Right cardiac atrium (tissue), 5 donors: ENCODE measurements at regions not wholly inside any gene's neighbourhood (a gene's known extent, or its start where the extent isn't known, plus 50 kb on each side); places are given as distances from the start of the nearest gene placed in this dataset.
"Not testable (repeated sequence)": the region's sequence is repeated elsewhere in the genome, so short reads cannot be mapped to it uniquely, and the experiment has no call there.

Experiments
- ATAC-seq, 2 donors: fragments of 200-7000 bp; cut with Tn5 transposase; one replicate each; pipeline versions ENCODE4 v1.8.0 to v1.9.1; 2020; ENCODE audit warnings: moderate library complexity in 2 of 2, mild to moderate bottlenecking in 1 of 2
- DNase-seq, 3 donors: peaks; one replicate each; pipeline ENCODE4 v3.0.0-alpha.2; 2020
- H3K27ac ChIP-seq: one replicate; pipeline ENCODE4 v1.5.1; 2013; ENCODE audit warnings: mild to moderate bottlenecking, low read length, control low read depth, moderate library complexity
- H3K27me3 ChIP-seq: one replicate; pipeline ENCODE4 v1.6.1; 2013; ENCODE audit not compliant: control insufficient read depth, insufficient read depth
- H3K4me1 ChIP-seq: one replicate; pipeline ENCODE4 v1.6.1; 2013; ENCODE audit warnings: low read length; ENCODE audit not compliant: control insufficient read depth, insufficient read depth
- H3K4me3 ChIP-seq: one replicate; pipeline ENCODE4 v1.5.1; 2013; ENCODE audit warnings: low read length, control low read depth
- H3K9me3 ChIP-seq: one replicate; pipeline ENCODE4 v1.6.1; 2013; ENCODE audit warnings: low read length; ENCODE audit not compliant: control insufficient read depth
- WGBS: extraction: QIAGEN DNeasy Blood & Tissue Kit; methylation state at CpG from one replicate; pipeline ENCODE4 v1.1.7; 2013; 5-methylcytosine and 5-hydroxymethylcytosine counted together
- intact Hi-C, 4 donors: fragments of 100-400 bp; cut with DNase I; formaldehyde crosslinking; loops; one replicate each; pipeline versions ENCODE4 v1.11.0 to v1.14.0; 2022 to 2023
- donor health status: healthy with polysubstance abuse.
- donor health status: DM: no; HTN: yes; CAD: no.
- donor health status: DM: no; HTN: no; CAD: no.
- donor health status: DM: no; HTN: yes; CAD: no; lungs with severe emphysema.
- donor health status: DM: yes; HTN: yes; CAD: no.

DNA sequence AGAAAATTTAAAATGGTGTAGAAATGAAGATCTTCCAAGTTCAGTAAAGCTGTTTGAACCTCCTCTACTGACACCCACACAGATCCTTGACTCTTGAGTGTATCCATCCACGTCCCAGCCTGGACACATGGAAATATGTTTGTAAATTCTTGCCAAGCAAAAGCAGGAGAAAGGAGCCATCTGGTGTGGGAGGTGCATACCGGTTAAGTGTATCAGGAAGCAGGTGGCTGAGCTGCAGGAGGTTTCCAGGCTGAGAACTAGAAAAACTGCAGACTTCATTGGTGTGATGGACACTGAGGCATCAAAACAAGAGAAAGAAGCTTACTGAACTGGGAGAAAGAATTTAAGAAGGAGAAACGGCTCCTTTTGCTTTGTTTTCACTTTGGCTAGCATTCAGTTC lies 229.9 kb upstream of the GRIK2 start:
- Histone ChIP-seq H3K4me1 (no peaks in the 10 kb centered on the region), H3K9me3 (no peaks in the 10 kb centered on the region), H3K27me3 (no peaks in the 10 kb centered on the region), H3K4me3 (no peak overlapping the region), H3K27ac (no peak overlapping the region)
- DNase-seq (no peak), ATAC-seq (no peak)
- 41% methylated on average over 3 of the region's 3 CpGs for WGBS
- intact Hi-C loops, result no loop called here

DNA sequence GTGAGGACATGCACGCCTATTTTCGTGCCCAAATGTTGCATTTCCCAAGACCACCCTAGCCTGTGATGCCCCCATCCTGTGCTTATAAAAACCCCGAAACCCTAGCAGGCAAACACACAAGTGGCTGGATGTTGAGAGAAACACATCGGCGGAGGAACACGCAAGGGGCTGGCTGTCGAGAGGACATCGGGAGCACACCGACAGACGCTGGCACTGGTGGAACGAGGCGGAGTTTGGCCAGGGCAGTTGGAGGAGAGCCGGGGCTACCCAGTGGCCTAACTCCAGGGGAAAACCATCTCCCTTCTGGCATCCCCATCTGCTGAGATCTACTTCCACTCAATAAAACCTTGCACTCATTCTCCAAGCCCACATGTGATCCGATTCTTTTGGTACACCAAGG lies 225.9 kb upstream of the GRIK2 start:
- Histone ChIP-seq H3K27ac (no peak overlapping the region), H3K27me3 (no peaks in the 10 kb centered on the region), H3K4me1 (no peaks in the 10 kb centered on the region), H3K4me3 (no peak overlapping the region), H3K9me3 (no peaks in the 10 kb centered on the region)
- 92% methylated on average over 14 of the region's 14 CpGs for WGBS
- peak in 1 of 3 donors; percentile 38 for DNase-seq
- ATAC-seq, result no peak
- intact Hi-C loops, result no loop called here

DNA sequence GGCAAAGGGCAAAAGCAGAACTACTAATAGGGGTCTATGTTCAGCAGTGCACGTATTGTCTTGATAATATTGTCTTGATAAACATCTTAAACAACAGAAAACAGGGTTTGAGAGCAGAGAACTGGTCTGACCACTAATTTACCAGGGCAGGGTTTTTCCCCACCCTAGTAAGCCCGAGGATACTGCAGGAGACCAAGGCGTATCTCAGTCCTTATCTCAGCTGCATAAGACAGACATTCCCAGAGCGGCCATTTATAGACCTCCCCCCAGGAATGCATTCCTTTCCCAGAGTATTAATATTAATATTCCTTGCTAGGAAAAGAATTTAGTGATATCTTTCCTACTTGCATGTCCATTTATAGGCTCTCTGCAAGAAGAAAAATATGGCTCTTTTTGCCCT lies 222.5 kb upstream of the GRIK2 start:
- 85% methylated on average over 4 of the region's 4 CpGs for WGBS
- H3K4me3 ChIP-seq, H3K9me3 ChIP-seq, H3K4me1 ChIP-seq, DNase-seq, ATAC-seq, H3K27ac ChIP-seq, intact Hi-C loops, H3K27me3 ChIP-seq: not testable (repeated sequence)

DNA sequence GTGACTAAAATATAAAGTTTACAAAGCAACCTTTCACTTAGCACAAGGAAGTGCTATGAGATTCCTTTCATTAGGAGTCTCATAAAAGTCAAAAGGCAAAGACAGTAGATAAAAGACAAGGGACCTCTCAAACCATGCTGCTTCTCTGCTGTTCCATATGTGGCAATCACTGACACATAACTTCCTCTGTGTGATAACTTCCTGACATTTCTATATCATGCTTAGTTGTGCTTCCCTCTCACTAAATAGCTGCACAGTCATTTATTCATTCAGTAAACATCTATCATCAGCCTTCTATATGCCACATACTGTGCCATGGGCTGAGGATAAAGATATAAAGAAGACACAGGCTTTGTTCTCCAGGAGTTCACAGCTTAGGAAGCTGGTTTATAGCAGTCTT lies 214.8 kb upstream of the GRIK2 start:
- ATAC-seq, result no peak
- Histone ChIP-seq H3K27ac (no peak overlapping the region), H3K4me3 (no peak overlapping the region), H3K4me1 (no peaks in the 10 kb centered on the region), H3K27me3 (no peaks in the 10 kb centered on the region), H3K9me3 (no peaks in the 10 kb centered on the region)
- no peak for DNase-seq
- intact Hi-C loops, result no loop called here

DNA sequence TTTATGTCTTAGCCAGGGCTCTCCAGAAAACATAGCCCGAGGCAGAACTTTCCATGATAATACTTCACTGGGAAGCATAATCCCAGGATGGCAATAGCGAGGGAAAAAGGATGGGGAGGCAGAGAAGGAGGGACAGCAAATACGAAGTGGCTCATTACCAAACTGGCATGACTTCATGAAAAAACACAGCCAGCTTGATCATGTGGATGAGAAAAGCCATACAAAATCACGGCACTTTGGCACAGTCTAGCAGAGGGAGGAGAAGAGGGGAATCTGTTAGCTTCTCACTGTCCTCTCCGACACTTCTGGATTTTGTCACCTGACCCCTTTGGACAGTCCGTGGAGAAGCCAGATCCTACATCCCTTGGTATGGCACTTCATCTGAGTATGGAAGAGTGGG lies 212.5 kb upstream of the GRIK2 start:
- Histone ChIP-seq H3K27me3 (no peaks in the 10 kb centered on the region), H3K4me3 (no peak overlapping the region), H3K27ac (no peak overlapping the region), H3K9me3 (no peaks in the 10 kb centered on the region), H3K4me1 (no peaks in the 10 kb centered on the region)
- intact Hi-C loops, result no loop called here
- DNase-seq, result no peak
- ATAC-seq, result no peak
- 74% methylated on average over 6 of the region's 6 CpGs for WGBS

DNA sequence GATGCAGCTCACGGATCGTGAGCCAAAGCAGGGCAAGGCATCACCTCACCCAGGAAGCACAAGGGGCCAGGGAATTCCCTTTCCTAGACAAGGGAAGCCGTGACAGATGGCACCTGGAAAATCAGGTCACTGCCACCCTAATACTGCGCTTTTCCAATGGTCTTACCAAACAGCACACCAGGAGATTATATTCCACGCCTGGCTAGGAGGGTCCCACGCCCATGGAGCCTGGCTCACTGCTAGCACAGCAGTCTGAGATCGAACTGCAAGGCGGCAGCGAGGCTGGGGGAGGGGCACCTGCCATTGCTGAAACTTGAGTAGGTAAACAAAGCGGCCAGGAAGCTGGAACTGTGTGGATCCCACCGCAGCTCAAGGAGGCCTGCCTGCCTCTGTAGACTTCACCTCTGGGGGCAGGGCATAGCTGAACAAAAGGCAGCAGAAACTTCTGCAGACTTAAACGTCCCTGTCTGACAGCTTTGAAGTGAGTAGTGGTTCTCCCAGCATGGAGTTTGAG lies 205.2 kb upstream of the GRIK2 start:
- peak in 1 of 3 donors; percentile 29 for DNase-seq
- H3K27ac ChIP-seq, H3K27me3 ChIP-seq, H3K4me3 ChIP-seq, H3K4me1 ChIP-seq, H3K9me3 ChIP-seq, intact Hi-C loops, ATAC-seq: not testable (repeated sequence)
- 78% methylated on average over 12 of the region's 12 CpGs for WGBS

DNA sequence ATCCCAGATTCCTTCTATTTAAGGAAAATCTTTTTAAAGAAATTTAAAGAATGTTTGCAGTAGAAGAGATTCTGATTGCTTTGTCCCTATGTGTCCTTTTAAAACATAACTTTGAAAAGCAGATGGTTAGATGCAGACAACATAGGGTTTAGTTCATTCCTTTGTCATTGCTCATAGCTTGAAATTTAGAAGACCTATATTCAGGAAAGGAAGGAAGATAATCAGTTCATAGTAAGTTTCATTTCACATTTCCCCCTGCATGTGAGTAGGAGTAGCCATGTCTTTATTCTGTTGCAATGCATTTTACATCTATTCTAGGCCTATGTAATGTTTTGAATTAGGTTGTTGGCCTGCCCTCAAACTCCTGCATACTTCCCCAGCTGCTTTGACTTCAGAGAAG lies 197.9 kb upstream of the GRIK2 start:
- intact Hi-C loops, result no loop called here
- Histone ChIP-seq H3K27me3 (no peaks in the 10 kb centered on the region), H3K4me3 (no peak overlapping the region), H3K4me1 (no peaks in the 10 kb centered on the region), H3K9me3 (no peaks in the 10 kb centered on the region), H3K27ac (no peak overlapping the region)
- no peak for DNase-seq
- no peak for ATAC-seq

DNA sequence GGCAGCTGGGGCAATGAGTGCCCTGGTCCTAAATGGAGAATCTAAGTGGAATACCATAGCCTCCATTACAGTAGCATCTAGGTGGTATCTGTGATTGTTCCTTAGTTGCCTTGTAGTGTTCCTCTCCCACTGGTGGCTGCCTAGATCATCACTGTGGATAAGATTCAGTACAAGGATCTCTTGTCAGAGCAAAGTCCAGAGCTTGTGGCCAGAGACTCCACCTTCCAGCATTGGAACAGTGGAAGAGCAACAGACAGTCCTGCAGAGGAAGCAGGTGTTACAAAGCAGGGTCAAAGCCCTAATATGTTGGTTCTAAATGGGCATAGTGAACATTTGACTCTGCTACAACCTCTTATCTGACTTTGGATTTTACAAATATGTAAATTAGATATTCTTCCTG lies 194.1 kb upstream of the GRIK2 start:
- ATAC-seq, result no peak

DNA sequence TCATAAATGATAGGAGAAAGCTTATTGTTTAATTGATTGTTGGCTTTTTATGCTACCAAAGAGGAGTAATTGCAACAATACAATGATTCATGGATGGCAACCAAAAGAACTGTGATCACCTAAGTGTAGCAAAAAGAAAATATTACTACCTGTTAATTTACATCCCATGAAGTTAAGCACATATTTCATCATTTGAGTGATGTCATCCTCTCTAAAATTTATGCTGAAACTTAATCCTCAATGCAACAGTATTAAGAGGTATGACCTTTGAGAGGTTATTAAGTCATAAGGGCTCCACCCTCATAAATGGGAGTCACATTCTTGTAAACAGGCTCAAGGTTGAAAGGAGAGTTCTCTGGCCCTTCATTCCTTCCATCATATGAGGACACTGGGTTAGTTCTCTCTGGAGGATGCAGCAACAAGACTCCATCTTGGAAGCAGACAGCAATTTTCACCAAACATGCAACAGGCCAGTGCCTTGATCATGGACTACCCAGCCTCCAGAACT lies 190.6 kb upstream of the GRIK2 start:
- intact Hi-C loops, result no loop called here
- DNase-seq, result no peak

More for the DNA sequence above, 194.1 kb upstream of the GRIK2 start:
- no peaks in the 10 kb centered on the region for H3K4me1 ChIP-seq
- no peaks in the 10 kb centered on the region for H3K9me3 ChIP-seq
- no peak for DNase-seq
- no peak overlapping the region for H3K27ac ChIP-seq
- no peaks in the 10 kb centered on the region for H3K27me3 ChIP-seq
- H3K4me3 ChIP-seq, result no peak overlapping the region
- intact Hi-C loops, result no loop called here

DNA sequence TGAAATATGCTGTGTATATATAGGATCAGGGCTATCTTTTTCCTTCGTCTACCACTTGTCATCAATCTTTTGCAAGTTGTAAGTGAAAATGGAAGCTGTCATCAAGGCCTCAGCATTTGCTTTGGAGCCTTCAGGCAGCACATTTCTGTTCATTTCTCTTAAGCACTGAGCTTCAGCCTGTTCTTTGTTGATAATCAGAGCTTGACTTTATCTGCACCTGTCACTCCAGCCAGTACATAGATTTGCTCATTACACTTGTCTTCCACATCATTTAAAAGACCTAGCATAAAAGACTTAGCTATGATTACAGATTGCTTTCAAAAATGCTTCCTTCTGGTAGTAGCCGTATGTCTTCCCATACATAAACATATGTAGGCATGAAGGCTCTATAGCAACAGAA lies 189.8 kb upstream of the GRIK2 start:
- Histone ChIP-seq H3K27me3 (no peaks in the 10 kb centered on the region), H3K4me3 (no peak overlapping the region), H3K9me3 (no peaks in the 10 kb centered on the region), H3K27ac (no peak overlapping the region), H3K4me1 (no peaks in the 10 kb centered on the region)
- intact Hi-C loops, result no loop called here
- ATAC-seq (no peak), DNase-seq (no peak)
- 29% methylated on average over 2 of the region's 2 CpGs for WGBS

More for the DNA sequence above, 190.6 kb upstream of the GRIK2 start:
- no peaks in the 10 kb centered on the region for H3K9me3 ChIP-seq
- no peaks in the 10 kb centered on the region for H3K4me1 ChIP-seq
- no peak for ATAC-seq
- H3K27ac ChIP-seq, result no peak overlapping the region
- no peaks in the 10 kb centered on the region for H3K27me3 ChIP-seq
- no peak overlapping the region for H3K4me3 ChIP-seq

DNA sequence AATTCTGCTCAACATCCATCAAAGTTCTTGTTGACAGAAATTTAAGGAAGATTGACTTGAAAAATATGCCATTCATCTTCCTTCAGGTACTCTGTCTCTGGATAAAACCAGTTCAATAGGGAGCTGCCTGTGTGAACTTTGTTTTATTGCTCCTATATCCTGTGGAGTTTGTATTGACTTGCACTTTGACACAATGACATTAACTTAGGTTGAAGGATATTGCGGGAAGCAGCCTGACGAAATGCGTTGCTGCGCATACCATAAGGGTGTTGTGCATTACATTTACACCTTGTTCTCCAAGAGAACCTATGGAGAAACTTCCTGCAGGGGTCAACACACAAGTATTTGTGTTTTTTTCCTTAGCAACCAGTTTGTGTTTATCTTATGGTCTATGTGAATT lies 185.4 kb upstream of the GRIK2 start:
- Histone ChIP-seq H3K4me1 (no peaks in the 10 kb centered on the region), H3K27me3 (no peaks in the 10 kb centered on the region), H3K27ac (no peak overlapping the region), H3K4me3 (no peak overlapping the region), H3K9me3 (no peaks in the 10 kb centered on the region)
- no peak for DNase-seq
- no peak for ATAC-seq
- WGBS, result 58% methylated on average over 4 of the region's 4 CpGs
- intact Hi-C loops, result no loop called here

DNA sequence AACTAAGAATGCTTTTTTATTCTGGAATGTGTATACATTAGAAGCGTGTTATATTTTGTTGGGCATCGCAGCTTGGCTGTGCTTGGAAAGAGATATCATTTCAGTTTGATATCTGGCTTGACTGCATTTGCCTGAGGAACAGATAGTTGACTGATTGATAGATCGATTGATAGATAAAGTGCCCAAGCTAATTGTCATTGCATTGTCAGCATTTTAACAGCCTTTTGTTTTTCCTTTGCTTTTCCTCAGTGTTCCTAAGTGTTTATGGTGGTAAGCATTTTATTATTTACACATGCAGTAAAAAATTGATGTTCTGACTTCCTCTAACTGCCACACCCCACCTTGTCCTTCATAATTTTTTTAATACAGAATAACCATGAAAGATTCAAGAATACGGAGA lies 180.9 kb upstream of the GRIK2 start:
- no peaks in the 10 kb centered on the region for H3K4me1 ChIP-seq
- no peak overlapping the region for H3K4me3 ChIP-seq
- DNase-seq (no peak), ATAC-seq (no peak)
- no peak overlapping the region for H3K27ac ChIP-seq
- no peaks in the 10 kb centered on the region for H3K27me3 ChIP-seq
- WGBS, result 82% methylated on average over 4 of the region's 4 CpGs
- H3K9me3 ChIP-seq, result no peaks in the 10 kb centered on the region
- intact Hi-C loops, result no loop called here
